Esophagus squamous epithelium (tissue), 4 donors: ENCODE measurements at regions not wholly inside any gene's neighbourhood (a gene's known extent, or its start where the extent isn't known, plus 50 kb on each side); places are given as distances from the start of the nearest gene placed in this dataset.

Experiments
- POLR2A ChIP-seq, 4 donors: fragments of 450-650 bp; IDR thresholded peaks; one replicate each; pipeline ENCODE4 v1.6.1; 2017; ENCODE audit warnings: antibody characterized with exemption in 4 of 4, mild to moderate bottlenecking in 4 of 4, moderate library complexity in 3 of 4
- TF ChIP-seq, protein P1 (sequence below), 6 experiments: fragments of 450-650 bp in 4 of 6; fragments of 200-600 bp in 2 of 6; sonication (generic) in 2 of 6; IDR thresholded peaks; one replicate each; pipeline ENCODE4 v1.5.1; 2016 to 2019; ENCODE audit warnings: antibody characterized with exemption in 6 of 6, mild to moderate bottlenecking in 4 of 6, moderate library complexity in 4 of 6

- no peak for TF ChIP-seq POLR2A (IDR thresholded peaks at IDR 0.05)
- TF ChIP-seq, protein P1, sequence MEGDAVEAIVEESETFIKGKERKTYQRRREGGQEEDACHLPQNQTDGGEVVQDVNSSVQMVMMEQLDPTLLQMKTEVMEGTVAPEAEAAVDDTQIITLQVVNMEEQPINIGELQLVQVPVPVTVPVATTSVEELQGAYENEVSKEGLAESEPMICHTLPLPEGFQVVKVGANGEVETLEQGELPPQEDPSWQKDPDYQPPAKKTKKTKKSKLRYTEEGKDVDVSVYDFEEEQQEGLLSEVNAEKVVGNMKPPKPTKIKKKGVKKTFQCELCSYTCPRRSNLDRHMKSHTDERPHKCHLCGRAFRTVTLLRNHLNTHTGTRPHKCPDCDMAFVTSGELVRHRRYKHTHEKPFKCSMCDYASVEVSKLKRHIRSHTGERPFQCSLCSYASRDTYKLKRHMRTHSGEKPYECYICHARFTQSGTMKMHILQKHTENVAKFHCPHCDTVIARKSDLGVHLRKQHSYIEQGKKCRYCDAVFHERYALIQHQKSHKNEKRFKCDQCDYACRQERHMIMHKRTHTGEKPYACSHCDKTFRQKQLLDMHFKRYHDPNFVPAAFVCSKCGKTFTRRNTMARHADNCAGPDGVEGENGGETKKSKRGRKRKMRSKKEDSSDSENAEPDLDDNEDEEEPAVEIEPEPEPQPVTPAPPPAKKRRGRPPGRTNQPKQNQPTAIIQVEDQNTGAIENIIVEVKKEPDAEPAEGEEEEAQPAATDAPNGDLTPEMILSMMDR (IDR thresholded peaks at IDR 0.05): no peak
Observed at GRCh38 chr11:69911310-69912160, 92.3 kb upstream of the FGF3 start.
